ENCODE measurements at regions not wholly inside any gene's neighbourhood (a gene's known extent, or its start where the extent isn't known, plus 50 kb on each side); places are given as distances from the start of the nearest gene placed in this dataset.

DNA sequence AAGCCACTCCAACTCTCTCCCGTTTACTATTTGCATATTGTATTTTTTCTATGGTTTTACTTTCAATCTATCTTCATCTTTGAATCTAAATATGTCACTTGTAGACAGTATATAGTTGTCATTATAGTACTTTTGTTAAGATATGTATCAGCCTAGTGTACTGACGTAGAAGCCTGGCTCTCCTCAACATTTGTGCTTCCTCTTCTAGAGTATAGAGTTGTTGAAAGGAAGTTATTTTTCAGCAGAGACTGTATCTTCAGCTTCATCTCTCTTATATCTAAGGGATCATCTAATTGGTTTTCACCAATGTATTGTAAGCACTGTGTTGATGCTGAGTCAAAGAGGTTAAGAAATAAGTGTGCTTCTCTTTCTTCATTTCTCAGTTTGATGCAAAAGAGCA is 192.8 kb downstream of the LMO4 start:
- no peak overlapping the region for H3K4me3 ChIP-seq (ENCODE audit: low read depth, low read length, poor library complexity, severe bottlenecking)
- no peaks in the 10 kb centered on the region for H3K36me3 ChIP-seq (ENCODE audit: insufficient read depth, low read length)
- no peak overlapping the region for H3K27ac ChIP-seq (ENCODE audit: low read depth, low read length, poor library complexity, severe bottlenecking)
- no peaks in the 10 kb centered on the region for H3K9me2 ChIP-seq (ENCODE audit: low read depth, low read length)
- H3K79me2 ChIP-seq (ENCODE audit: insufficient read depth, low read length) = no peaks in the 10 kb centered on the region
- no peaks in the 10 kb centered on the region for H3K9me3 ChIP-seq (ENCODE audit: low read length)
- H3K4me2 ChIP-seq (ENCODE audit: low read length) = no peak overlapping the region
- no peaks in the 10 kb centered on the region for H3F3A ChIP-seq (ENCODE audit: insufficient read depth, low read length)
- TF ChIP-seq EZH2 (IDR thresholded peaks at IDR 0.05; ENCODE audit: borderline replicate concordance, low read length) = no peak
- TF ChIP-seq, protein P1, sequence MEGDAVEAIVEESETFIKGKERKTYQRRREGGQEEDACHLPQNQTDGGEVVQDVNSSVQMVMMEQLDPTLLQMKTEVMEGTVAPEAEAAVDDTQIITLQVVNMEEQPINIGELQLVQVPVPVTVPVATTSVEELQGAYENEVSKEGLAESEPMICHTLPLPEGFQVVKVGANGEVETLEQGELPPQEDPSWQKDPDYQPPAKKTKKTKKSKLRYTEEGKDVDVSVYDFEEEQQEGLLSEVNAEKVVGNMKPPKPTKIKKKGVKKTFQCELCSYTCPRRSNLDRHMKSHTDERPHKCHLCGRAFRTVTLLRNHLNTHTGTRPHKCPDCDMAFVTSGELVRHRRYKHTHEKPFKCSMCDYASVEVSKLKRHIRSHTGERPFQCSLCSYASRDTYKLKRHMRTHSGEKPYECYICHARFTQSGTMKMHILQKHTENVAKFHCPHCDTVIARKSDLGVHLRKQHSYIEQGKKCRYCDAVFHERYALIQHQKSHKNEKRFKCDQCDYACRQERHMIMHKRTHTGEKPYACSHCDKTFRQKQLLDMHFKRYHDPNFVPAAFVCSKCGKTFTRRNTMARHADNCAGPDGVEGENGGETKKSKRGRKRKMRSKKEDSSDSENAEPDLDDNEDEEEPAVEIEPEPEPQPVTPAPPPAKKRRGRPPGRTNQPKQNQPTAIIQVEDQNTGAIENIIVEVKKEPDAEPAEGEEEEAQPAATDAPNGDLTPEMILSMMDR (IDR thresholded peaks at IDR 0.05; ENCODE audit: low read length) = no peak
- H3K27me3 ChIP-seq (ENCODE audit: insufficient read depth, low read length) = no peaks in the 10 kb centered on the region
- no peak overlapping the region for H3K9ac ChIP-seq (ENCODE audit: low read length)
- H2AFZ ChIP-seq (ENCODE audit: low read length) = no peak overlapping the region
- H4K20me1 ChIP-seq (ENCODE audit: insufficient read depth, low read length) = no peaks in the 10 kb centered on the region
- H3K4me1 ChIP-seq (ENCODE audit: insufficient read depth, low read length, severe bottlenecking) = no peaks in the 10 kb centered on the region

DNA sequence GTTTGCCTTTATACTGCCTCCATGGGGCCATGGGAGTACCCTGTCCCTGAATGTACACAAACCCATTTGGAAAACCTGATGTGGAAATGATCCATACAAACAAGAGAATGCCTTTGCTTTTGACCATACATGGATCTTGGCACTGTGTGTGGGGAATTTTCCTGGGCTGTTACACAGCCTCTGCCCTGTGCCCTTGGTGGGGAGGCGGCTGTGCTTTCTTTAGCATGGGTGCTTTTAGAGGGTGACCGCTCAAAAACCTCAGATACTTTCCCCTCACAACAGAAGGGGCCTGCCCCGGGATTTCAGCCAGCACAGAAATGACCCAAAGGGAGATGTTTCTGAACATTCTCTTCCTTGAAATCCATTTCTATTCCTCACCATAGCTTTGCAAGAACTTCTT is 194.8 kb downstream of the LMO4 start:
- Histone ChIP-seq H3K36me3 (ENCODE audit: insufficient read depth, low read length) (no peaks in the 10 kb centered on the region), H3K9me3 (ENCODE audit: low read length) (no peaks in the 10 kb centered on the region), H3K4me1 (ENCODE audit: insufficient read depth, low read length, severe bottlenecking) (no peaks in the 10 kb centered on the region), H2AFZ (ENCODE audit: low read length) (no peak overlapping the region), H3K4me2 (ENCODE audit: low read length) (no peak overlapping the region), H3K9me2 (ENCODE audit: low read depth, low read length) (no peaks in the 10 kb centered on the region), H4K20me1 (ENCODE audit: insufficient read depth, low read length) (no peaks in the 10 kb centered on the region), H3K27ac (ENCODE audit: low read depth, low read length, poor library complexity, severe bottlenecking) (no peak overlapping the region), H3K27me3 (ENCODE audit: insufficient read depth, low read length) (no peaks in the 10 kb centered on the region), H3K4me3 (ENCODE audit: low read depth, low read length, poor library complexity, severe bottlenecking) (no peak overlapping the region), H3K9ac (ENCODE audit: low read length) (no peak overlapping the region), H3F3A (ENCODE audit: insufficient read depth, low read length) (no peaks in the 10 kb centered on the region), H3K79me2 (ENCODE audit: insufficient read depth, low read length) (no peaks in the 10 kb centered on the region)
- no peak for TF ChIP-seq EZH2 (IDR thresholded peaks at IDR 0.05; ENCODE audit: borderline replicate concordance, low read length)
- TF ChIP-seq, protein P1 (IDR thresholded peaks at IDR 0.05; ENCODE audit: low read length) = no peak

DNA sequence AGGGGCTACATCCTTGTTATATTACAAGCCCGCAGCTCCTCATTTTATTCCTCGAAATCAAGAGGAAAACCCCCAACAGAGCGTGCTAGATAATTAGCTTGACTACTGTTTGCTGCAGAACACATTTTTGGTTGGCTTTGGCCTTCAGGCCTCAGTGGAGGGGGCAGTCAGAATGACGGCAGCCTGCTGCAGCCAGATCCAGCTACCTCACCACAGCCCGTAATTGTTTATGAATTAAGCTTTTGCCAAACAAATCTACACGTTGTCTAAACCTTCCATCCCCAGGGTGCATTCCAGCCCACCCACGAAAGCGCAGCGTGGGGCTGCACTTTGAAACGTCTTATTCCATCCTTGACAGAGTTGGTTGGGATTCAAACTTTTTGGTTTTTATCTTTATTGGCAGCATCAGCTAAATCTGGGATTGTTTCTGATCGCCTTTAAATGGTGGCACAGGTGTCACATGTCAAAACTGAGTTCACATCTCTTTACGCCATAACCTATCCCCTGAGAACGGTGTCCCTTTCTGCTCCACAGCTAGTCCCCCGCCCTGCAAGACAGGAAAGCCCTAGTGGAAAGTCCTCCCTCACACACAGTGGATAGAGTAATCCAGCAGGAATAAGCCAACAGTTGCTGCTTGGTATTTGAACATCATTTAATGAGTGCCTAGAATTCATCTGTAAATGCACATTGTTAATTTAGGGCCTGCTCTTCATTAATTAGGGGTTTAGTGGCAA is 195.5 kb downstream of the LMO4 start:
- Histone ChIP-seq H3K9ac (ENCODE audit: low read length) (no peak overlapping the region), H3K79me2 (ENCODE audit: insufficient read depth, low read length) (no peaks in the 10 kb centered on the region), H3K4me3 (ENCODE audit: low read depth, low read length, poor library complexity, severe bottlenecking) (no peak overlapping the region), H3K9me3 (ENCODE audit: low read length) (no peaks in the 10 kb centered on the region), H3K4me1 (ENCODE audit: insufficient read depth, low read length, severe bottlenecking) (no peaks in the 10 kb centered on the region), H3K27ac (ENCODE audit: low read depth, low read length, poor library complexity, severe bottlenecking) (no peak overlapping the region), H2AFZ (ENCODE audit: low read length) (no peak overlapping the region), H3K9me2 (ENCODE audit: low read depth, low read length) (no peaks in the 10 kb centered on the region), H3K36me3 (ENCODE audit: insufficient read depth, low read length) (no peaks in the 10 kb centered on the region), H3K27me3 (ENCODE audit: insufficient read depth, low read length) (no peaks in the 10 kb centered on the region), H3F3A (ENCODE audit: insufficient read depth, low read length) (no peaks in the 10 kb centered on the region), H3K4me2 (ENCODE audit: low read length) (no peak overlapping the region), H4K20me1 (ENCODE audit: insufficient read depth, low read length) (no peaks in the 10 kb centered on the region)
- TF ChIP-seq, protein P1 (IDR thresholded peaks at IDR 0.05; ENCODE audit: low read length) = no peak
- no peak for TF ChIP-seq EZH2 (IDR thresholded peaks at IDR 0.05; ENCODE audit: borderline replicate concordance, low read length)

Measured in OCI-LY1 (cell line).